ENCODE measurements at regions not wholly inside any gene's neighbourhood (a gene's known extent, or its start where the extent isn't known, plus 50 kb on each side); places are given as distances from the start of the nearest gene placed in this dataset.

DNA sequence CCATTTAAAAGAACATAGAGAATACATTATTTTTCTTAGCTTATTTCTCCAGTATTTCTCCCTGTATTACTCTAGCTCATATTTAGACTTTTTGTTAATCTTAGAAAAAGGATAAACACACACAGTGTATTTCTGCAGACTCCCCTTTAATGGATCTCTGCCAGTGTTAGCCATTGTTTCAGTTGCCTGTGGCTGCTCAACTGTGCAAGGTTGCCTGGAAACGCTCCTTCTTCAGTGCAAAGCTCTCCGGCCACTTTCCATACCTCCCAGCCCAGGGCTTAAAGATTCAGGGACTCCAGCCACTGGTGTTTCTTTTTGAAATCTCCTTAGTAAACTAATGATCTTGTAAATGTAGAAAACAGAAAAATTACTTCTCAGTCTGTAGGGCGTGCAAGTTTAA is 104.9 kb downstream of the SLIT2 start:
- no peaks in the 10 kb centered on the region for H3K4me1 Mint-ChIP-seq
- H3K36me3 ChIP-seq (ENCODE audit: control insufficient read depth, insufficient read depth, low read length) = no peaks in the 10 kb centered on the region
- no peak for DNase-seq
- no peak overlapping the region for H3K4me3 ChIP-seq (ENCODE audit: low read length)
- H3K9me3 Mint-ChIP-seq = peaks cover 0 to 3% of the 10 kb centered on the region in 2 donors
- no peak overlapping the region for H3K4me3 Mint-ChIP-seq
- 38% methylated on average over 2 of the region's 3 CpGs for WGBS (ENCODE audit: insufficient coverage)
- no peak for ATAC-seq
- H3K9me3 ChIP-seq (ENCODE audit: control insufficient read depth, insufficient read depth, low read length) = no peaks in the 10 kb centered on the region
- TF ChIP-seq, protein P1, sequence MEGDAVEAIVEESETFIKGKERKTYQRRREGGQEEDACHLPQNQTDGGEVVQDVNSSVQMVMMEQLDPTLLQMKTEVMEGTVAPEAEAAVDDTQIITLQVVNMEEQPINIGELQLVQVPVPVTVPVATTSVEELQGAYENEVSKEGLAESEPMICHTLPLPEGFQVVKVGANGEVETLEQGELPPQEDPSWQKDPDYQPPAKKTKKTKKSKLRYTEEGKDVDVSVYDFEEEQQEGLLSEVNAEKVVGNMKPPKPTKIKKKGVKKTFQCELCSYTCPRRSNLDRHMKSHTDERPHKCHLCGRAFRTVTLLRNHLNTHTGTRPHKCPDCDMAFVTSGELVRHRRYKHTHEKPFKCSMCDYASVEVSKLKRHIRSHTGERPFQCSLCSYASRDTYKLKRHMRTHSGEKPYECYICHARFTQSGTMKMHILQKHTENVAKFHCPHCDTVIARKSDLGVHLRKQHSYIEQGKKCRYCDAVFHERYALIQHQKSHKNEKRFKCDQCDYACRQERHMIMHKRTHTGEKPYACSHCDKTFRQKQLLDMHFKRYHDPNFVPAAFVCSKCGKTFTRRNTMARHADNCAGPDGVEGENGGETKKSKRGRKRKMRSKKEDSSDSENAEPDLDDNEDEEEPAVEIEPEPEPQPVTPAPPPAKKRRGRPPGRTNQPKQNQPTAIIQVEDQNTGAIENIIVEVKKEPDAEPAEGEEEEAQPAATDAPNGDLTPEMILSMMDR (IDR thresholded peaks at IDR 0.05) = no peak
- H3K27ac Mint-ChIP-seq = no peak overlapping the region
- no peaks in the 10 kb centered on the region for H3K36me3 Mint-ChIP-seq
- no peak overlapping the region for H3K27ac ChIP-seq (ENCODE audit: low read length)
- intact Hi-C loops (cut with micrococcal nuclease) = no loop called here
- H3K27me3 ChIP-seq (ENCODE audit: control insufficient read depth, insufficient read depth, low read length) = no peaks in the 10 kb centered on the region
- no peaks in the 10 kb centered on the region for H3K4me1 ChIP-seq (ENCODE audit: control insufficient read depth, insufficient read depth, low read length)
- no peaks in the 10 kb centered on the region for H3K27me3 Mint-ChIP-seq (ENCODE audit: low read depth in 2 of 2)

DNA sequence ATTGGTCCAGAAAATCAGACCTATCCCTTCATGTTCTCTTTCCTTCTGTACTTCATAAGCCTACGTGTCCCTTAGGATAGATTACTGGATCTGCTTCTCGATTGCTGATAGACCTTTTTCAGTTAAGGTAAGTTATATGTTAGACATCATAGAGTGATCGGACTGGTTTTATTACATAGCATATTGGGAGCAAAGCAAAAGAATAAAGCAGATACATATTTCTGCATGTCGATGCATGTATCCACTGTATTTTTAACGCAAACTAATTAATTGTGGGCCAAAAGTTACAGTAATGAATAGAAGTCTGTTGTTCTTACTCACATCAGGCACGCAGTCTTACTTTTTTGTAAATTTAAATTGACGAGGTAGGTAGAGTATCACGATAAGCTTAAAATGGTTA is 106.4 kb downstream of the SLIT2 start:
- no peaks in the 10 kb centered on the region for H3K27me3 Mint-ChIP-seq (ENCODE audit: low read depth in 2 of 2)
- Histone ChIP-seq H3K27me3 (ENCODE audit: control insufficient read depth, insufficient read depth, low read length) (no peaks in the 10 kb centered on the region), H3K4me3 (ENCODE audit: low read length) (no peak overlapping the region), H3K9me3 (ENCODE audit: control insufficient read depth, insufficient read depth, low read length) (no peaks in the 10 kb centered on the region), H3K36me3 (ENCODE audit: control insufficient read depth, insufficient read depth, low read length) (no peaks in the 10 kb centered on the region), H3K27ac (ENCODE audit: low read length) (no peak overlapping the region), H3K4me1 (ENCODE audit: control insufficient read depth, insufficient read depth, low read length) (no peaks in the 10 kb centered on the region)
- TF ChIP-seq, protein P1 (IDR thresholded peaks at IDR 0.05) = no peak
- no peak overlapping the region for H3K4me3 Mint-ChIP-seq
- peaks cover 0 to 3% of the 10 kb centered on the region in 2 donors for H3K9me3 Mint-ChIP-seq
- WGBS (ENCODE audit: insufficient coverage) = 94% methylated on average over 8 of the region's 8 CpGs
- intact Hi-C loops (cut with micrococcal nuclease) = no loop called here
- ATAC-seq (no peak), DNase-seq (no peak)
- H3K27ac Mint-ChIP-seq = no peak overlapping the region
- H3K36me3 Mint-ChIP-seq = no peaks in the 10 kb centered on the region
- no peaks in the 10 kb centered on the region for H3K4me1 Mint-ChIP-seq

DNA sequence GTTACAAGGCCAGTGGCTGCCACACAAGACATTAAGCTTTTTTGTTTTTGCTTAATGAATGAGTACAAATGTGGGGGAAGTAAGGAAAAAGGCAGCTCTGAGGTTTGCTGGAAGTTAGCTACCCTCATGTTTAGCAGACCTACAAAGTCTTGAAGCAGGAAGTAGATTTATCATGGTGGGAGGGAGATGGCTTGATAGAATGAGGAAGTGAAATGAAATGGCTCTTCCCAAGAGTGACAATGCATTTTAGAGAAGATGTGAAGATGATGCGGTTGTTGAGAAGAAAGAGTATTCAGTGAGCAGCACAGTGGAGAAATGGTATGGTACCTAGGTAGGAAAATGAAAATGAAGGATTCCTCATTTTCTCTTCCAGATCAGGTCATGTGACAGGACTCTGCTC is 108.0 kb downstream of the SLIT2 start:
- no peak overlapping the region for H3K4me3 Mint-ChIP-seq
- TF ChIP-seq, protein P1 (IDR thresholded peaks at IDR 0.05) = no peak
- H3K4me1 Mint-ChIP-seq = no peaks in the 10 kb centered on the region

DNA sequence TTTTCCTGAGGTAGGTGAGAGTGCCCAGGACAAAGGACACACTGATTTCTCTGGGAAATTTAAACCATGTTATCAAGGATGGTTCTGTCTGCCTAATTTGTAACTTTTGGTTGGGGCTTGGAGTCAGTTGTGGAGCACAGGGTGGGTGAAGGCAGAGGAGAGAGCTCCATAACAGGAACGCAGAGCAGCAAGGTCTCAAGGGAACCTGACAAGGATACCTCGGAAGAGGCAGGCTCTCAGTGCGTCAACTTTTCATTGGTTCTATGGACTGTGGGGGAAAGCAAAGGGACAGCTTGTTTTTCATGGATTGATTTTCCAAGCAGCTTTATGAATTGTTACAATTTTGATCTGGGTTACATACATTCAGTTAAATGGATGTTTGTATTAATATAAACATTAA is 110.4 kb downstream of the SLIT2 start:
- intact Hi-C loops (cut with micrococcal nuclease) = no loop called here
- ATAC-seq (no peak), DNase-seq (no peak)
- TF ChIP-seq, protein P1 (IDR thresholded peaks at IDR 0.05) = no peak
- Mint-ChIP-seq H3K4me3 (no peak overlapping the region), H3K9me3 (peaks cover 3% of the 10 kb centered on the region in 2 donors), H3K27ac (no peak overlapping the region), H3K27me3 (ENCODE audit: low read depth in 2 of 2) (no peaks in the 10 kb centered on the region), H3K36me3 (no peaks in the 10 kb centered on the region), H3K4me1 (no peaks in the 10 kb centered on the region)
- 97% methylated on average over 3 of the region's 3 CpGs for WGBS (ENCODE audit: insufficient coverage)
- H3K4me1 ChIP-seq (ENCODE audit: control insufficient read depth, insufficient read depth, low read length) = no peaks in the 10 kb centered on the region
- no peaks in the 10 kb centered on the region for H3K27me3 ChIP-seq (ENCODE audit: control insufficient read depth, insufficient read depth, low read length)
- H3K4me3 ChIP-seq (ENCODE audit: low read length) = no peak overlapping the region
- no peaks in the 10 kb centered on the region for H3K36me3 ChIP-seq (ENCODE audit: control insufficient read depth, insufficient read depth, low read length)
- no peaks in the 10 kb centered on the region for H3K9me3 ChIP-seq (ENCODE audit: control insufficient read depth, insufficient read depth, low read length)
- no peak overlapping the region for H3K27ac ChIP-seq (ENCODE audit: low read length)

More for the DNA sequence above, 108.0 kb downstream of the SLIT2 start:
- Mint-ChIP-seq H3K9me3 (peaks cover 0 to 3% of the 10 kb centered on the region in 2 donors), H3K27me3 (ENCODE audit: low read depth in 2 of 2) (no peaks in the 10 kb centered on the region), H3K27ac (no peak overlapping the region), H3K36me3 (no peaks in the 10 kb centered on the region)
- intact Hi-C loops (cut with micrococcal nuclease) = no loop called here
- Histone ChIP-seq H3K9me3 (ENCODE audit: control insufficient read depth, insufficient read depth, low read length) (no peaks in the 10 kb centered on the region), H3K4me1 (ENCODE audit: control insufficient read depth, insufficient read depth, low read length) (no peaks in the 10 kb centered on the region), H3K27ac (ENCODE audit: low read length) (no peak overlapping the region), H3K36me3 (ENCODE audit: control insufficient read depth, insufficient read depth, low read length) (no peaks in the 10 kb centered on the region), H3K4me3 (ENCODE audit: low read length) (no peak overlapping the region), H3K27me3 (ENCODE audit: control insufficient read depth, insufficient read depth, low read length) (no peaks in the 10 kb centered on the region)
- DNase-seq = no peak
- 90% methylated on average over 1 of the region's 1 CpG for WGBS (ENCODE audit: insufficient coverage)
- no peak for ATAC-seq

Measured in natural killer cell (primary cell).